ENCODE measurements at regions not wholly inside any gene's neighbourhood (a gene's known extent, or its start where the extent isn't known, plus 50 kb on each side); places are given as distances from the start of the nearest gene placed in this dataset.

DNA sequence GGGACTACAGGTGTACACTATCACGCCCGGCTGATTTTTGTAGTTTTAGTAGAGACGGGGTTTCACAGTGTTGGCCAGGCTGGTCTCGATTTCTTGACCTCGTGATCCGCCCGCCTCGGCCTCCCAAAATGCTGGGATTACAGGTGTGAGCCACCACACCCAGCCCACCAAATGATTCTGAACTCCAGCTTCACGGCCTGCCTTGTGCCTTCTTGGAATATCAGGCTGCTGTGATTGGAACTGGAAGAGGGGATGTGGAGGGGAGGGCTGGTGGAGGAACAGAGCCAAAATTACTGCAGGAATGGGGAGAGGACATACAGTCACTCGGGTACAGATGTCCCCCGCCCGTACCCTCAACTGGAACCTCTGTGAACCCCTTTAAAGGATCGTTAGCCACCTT lies 268.4 kb downstream of the ACTR3B start:
- TF ChIP-seq, protein P1, sequence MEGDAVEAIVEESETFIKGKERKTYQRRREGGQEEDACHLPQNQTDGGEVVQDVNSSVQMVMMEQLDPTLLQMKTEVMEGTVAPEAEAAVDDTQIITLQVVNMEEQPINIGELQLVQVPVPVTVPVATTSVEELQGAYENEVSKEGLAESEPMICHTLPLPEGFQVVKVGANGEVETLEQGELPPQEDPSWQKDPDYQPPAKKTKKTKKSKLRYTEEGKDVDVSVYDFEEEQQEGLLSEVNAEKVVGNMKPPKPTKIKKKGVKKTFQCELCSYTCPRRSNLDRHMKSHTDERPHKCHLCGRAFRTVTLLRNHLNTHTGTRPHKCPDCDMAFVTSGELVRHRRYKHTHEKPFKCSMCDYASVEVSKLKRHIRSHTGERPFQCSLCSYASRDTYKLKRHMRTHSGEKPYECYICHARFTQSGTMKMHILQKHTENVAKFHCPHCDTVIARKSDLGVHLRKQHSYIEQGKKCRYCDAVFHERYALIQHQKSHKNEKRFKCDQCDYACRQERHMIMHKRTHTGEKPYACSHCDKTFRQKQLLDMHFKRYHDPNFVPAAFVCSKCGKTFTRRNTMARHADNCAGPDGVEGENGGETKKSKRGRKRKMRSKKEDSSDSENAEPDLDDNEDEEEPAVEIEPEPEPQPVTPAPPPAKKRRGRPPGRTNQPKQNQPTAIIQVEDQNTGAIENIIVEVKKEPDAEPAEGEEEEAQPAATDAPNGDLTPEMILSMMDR (IDR thresholded peaks at IDR 0.05): no peak
- Histone ChIP-seq H3K27me3 (no peaks in the 10 kb centered on the region), H3K36me3 (no peaks in the 10 kb centered on the region), H3K4me3 (no peak overlapping the region), H3K4me1 (no peaks in the 10 kb centered on the region), H3K9me3 (no peaks in the 10 kb centered on the region), H3K27ac (no peak overlapping the region)
- no peak for DNase-seq (ENCODE audit: low spot score in 2 of 2)
- intact Hi-C loops (cut with DNase I): no loop called here

DNA sequence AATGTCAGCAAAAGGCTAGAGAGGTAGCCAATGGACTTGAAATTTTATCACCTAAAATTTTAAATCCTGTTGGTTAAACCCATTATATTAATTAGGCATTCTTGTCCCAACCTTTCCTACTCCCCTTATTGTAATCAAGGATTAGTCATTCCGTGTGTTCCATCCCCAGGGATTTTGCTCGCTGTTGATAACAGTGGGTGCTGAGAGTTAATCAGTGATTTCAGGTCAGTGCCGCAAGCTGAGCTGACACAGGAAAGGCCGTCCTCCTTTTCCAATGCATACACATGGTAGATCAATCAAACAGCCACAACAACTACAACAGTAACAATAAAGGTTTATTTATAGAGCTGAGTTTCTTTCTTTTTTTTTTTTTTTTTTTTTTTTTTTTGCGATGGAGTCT lies 271.4 kb downstream of the ACTR3B start:
- no peak for DNase-seq (ENCODE audit: low spot score in 2 of 2)
- Histone ChIP-seq H3K4me3 (no peak overlapping the region), H3K9me3 (no peaks in the 10 kb centered on the region), H3K36me3 (no peaks in the 10 kb centered on the region), H3K4me1 (no peaks in the 10 kb centered on the region), H3K27ac (no peak overlapping the region), H3K27me3 (no peaks in the 10 kb centered on the region)
- TF ChIP-seq, protein P1 (IDR thresholded peaks at IDR 0.05): no peak
- intact Hi-C loops (cut with DNase I): no loop called here

DNA sequence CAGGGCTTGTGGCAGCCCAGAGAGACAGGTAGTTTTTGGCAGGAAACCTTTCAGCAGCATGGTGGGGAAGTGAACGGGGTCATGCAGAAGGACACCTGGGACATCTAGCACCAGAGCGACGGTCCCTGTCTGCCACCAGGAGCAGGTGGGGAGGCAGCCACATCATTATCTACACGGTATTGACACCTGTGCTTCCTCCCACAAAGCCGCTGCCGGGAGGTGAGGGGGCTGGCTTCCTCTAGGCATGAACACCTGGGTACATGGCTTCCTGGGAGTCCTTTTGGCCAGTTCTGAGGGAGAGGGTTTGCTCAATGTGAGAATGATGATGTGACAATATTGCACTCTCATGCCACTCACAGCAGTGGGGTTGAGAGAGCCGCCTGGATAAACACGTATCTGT lies 275.2 kb downstream of the ACTR3B start:
- no peaks in the 10 kb centered on the region for H3K4me1 ChIP-seq
- H3K27ac ChIP-seq: no peak overlapping the region
- H3K4me3 ChIP-seq: no peak overlapping the region
- intact Hi-C loops (cut with DNase I): no loop called here
- H3K36me3 ChIP-seq: no peaks in the 10 kb centered on the region
- H3K27me3 ChIP-seq: no peaks in the 10 kb centered on the region
- DNase-seq (ENCODE audit: low spot score in 2 of 2): no peak
- TF ChIP-seq, protein P1 (IDR thresholded peaks at IDR 0.05): no peak
- H3K9me3 ChIP-seq: no peaks in the 10 kb centered on the region

DNA sequence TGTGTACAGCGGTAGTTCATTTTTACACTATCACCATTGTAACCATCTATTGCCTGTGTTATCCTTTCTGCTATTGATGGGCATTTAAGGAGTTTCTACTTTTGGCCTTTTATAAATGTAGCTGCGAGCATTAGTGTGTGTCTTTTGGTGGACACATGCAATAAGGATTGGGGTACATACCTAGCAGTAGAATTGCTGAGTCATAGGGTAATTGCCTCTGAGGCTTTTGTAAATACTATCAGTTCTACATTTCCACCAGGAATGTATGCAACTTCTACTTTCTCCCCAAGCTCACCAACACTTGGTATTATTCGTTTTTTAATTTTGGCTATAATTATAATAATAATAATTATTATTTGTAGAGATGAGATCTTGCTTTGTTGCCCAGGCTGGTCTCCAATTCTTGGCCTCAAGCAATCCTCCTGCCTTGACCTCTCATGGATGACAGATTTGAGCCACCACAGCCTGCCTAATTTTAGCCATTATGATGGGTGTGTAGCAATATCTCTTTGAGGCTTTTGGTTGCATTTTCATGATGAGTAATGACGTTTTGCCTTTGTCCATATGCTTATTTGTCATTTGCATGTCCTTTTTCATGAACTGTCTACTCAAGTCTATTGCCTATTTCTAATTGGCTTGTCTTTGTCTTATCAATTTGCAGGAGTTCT lies 277.0 kb downstream of the ACTR3B start:
- Histone ChIP-seq H3K4me1 (no peaks in the 10 kb centered on the region), H3K36me3 (no peaks in the 10 kb centered on the region), H3K27ac (no peak overlapping the region), H3K27me3 (no peaks in the 10 kb centered on the region), H3K4me3 (no peak overlapping the region), H3K9me3 (no peaks in the 10 kb centered on the region)
- intact Hi-C loops (cut with DNase I): no loop called here
- TF ChIP-seq, protein P1 (IDR thresholded peaks at IDR 0.05): no peak
- DNase-seq (ENCODE audit: low spot score in 2 of 2): no peak

DNA sequence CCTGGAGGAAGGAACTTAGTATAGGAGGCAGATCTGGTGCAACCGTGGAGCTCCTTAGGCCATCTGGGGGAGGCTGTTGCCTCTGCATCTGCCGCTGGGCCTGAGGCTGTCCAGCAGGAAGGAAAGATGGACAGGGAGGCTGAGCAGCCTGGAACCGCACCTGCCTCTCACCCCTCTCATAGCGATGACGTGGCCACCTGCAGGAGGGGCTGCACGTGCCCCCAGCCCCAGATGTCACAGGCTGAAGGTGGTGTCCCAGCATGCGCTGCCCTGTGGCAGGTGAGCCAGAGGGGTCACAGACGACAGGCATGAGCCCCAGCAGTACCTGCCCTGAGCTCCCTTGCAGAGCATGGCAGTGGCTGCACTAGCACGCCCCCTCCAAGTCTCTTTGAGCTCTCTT lies 283.9 kb downstream of the ACTR3B start:
- H3K4me1 ChIP-seq: no peaks in the 10 kb centered on the region
- TF ChIP-seq, protein P1 (IDR thresholded peaks at IDR 0.05): no peak
- no peak for DNase-seq (ENCODE audit: low spot score in 2 of 2)
- no peak overlapping the region for H3K27ac ChIP-seq
- no peak overlapping the region for H3K4me3 ChIP-seq
- intact Hi-C loops (cut with DNase I): no loop called here
- H3K27me3 ChIP-seq: no peaks in the 10 kb centered on the region
- no peaks in the 10 kb centered on the region for H3K9me3 ChIP-seq
- H3K36me3 ChIP-seq: no peaks in the 10 kb centered on the region

DNA sequence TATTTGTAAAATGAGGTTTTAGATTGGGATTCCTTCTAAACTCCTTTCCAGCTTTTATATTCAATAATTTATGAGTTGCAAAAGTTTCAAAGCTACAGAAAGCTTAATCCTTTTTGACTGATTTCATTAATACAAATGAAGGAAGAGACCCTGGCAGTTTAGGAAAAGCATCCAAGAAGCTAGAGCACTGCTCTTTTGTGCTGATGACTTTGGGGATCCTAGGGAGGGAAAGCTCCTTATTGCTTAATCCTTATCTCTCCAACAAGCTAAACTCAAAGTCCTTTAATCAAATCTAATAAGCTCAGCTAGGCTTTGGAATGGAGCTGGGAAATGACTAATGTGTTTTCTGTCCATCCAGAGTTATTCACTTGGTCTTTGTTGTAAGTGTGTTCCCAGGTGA lies 285.4 kb downstream of the ACTR3B start:
- intact Hi-C loops (cut with DNase I): no loop called here
- Histone ChIP-seq H3K27ac (no peak overlapping the region), H3K4me1 (no peaks in the 10 kb centered on the region), H3K27me3 (no peaks in the 10 kb centered on the region), H3K9me3 (no peaks in the 10 kb centered on the region), H3K4me3 (no peak overlapping the region), H3K36me3 (no peaks in the 10 kb centered on the region)
- no peak for DNase-seq (ENCODE audit: low spot score in 2 of 2)
- TF ChIP-seq, protein P1 (IDR thresholded peaks at IDR 0.05): no peak
